OCI-LY1 (cell line): ENCODE measurements at regions not wholly inside any gene's neighbourhood (a gene's known extent, or its start where the extent isn't known, plus 50 kb on each side); places are given as distances from the start of the nearest gene placed in this dataset.

Source experiments
- H2AFZ ChIP-seq: fragments of 200-600 bp; sonication (generic), shearing (Covaris generic); 2 replicates; pipeline ENCODE4 v1.6.0; 2014; ENCODE audit warnings: antibody characterized with exemption, mild to moderate bottlenecking, low read length
- H3F3A ChIP-seq: fragments of 200-600 bp; sonication (generic), shearing (Covaris generic); 2 replicates; pipeline ENCODE4 v1.6.0; 2014; ENCODE audit warnings: mild to moderate bottlenecking, antibody characterized with exemption, low read length, moderate library complexity; ENCODE audit not compliant: insufficient read depth
- H3K27ac ChIP-seq: fragments of 200-600 bp; sonication (generic); 2 replicates; pipeline ENCODE4 v1.5.1; 2014; ENCODE audit warnings: low read length, mixed run types, mild to moderate bottlenecking, low read depth; ENCODE audit not compliant: poor library complexity, severe bottlenecking
- H3K27me3 ChIP-seq: fragments of 200-600 bp; sonication (generic); 2 replicates; pipeline ENCODE4 v1.6.0; 2014; ENCODE audit warnings: antibody characterized with exemption, mild to moderate bottlenecking, low read length, moderate library complexity; ENCODE audit not compliant: insufficient read depth
- H3K36me3 ChIP-seq: fragments of 200-600 bp; sonication (generic); 2 replicates; pipeline ENCODE4 v1.6.1; 2014; ENCODE audit warnings: mild to moderate bottlenecking, antibody characterized with exemption, low read length, moderate library complexity, mixed read lengths; ENCODE audit not compliant: insufficient read depth
- H3K4me1 ChIP-seq: fragments of 200-600 bp; sonication (generic); 2 replicates; pipeline ENCODE4 v1.5.1; 2014; ENCODE audit warnings: mild to moderate bottlenecking, low read length, moderate library complexity; ENCODE audit not compliant: insufficient read depth, severe bottlenecking
- H3K4me2 ChIP-seq: fragments of 200-600 bp; sonication (generic), shearing (Covaris generic); 2 replicates; pipeline ENCODE4 v1.6.1; 2014; ENCODE audit warnings: low read length
- H3K4me3 ChIP-seq: fragments of 200-600 bp; sonication (generic); 2 replicates; pipeline ENCODE4 v1.5.1; 2014; ENCODE audit warnings: low read length, low read depth, mild to moderate bottlenecking, mixed read lengths; ENCODE audit not compliant: poor library complexity, severe bottlenecking
- H3K79me2 ChIP-seq: fragments of 200-600 bp; shearing (Covaris generic); 2 replicates; pipeline ENCODE4 v1.6.1; 2016; ENCODE audit warnings: mixed run types, low read length, mixed read lengths; ENCODE audit not compliant: insufficient read depth
- H3K9ac ChIP-seq: fragments of 200-600 bp; sonication (generic), shearing (Covaris generic); 2 replicates; pipeline ENCODE4 v1.6.1; 2014; ENCODE audit warnings: mild to moderate bottlenecking, low read length, mixed read lengths
- H3K9me2 ChIP-seq: fragments of 200-600 bp; sonication (generic), shearing (Covaris generic); 2 replicates; pipeline ENCODE4 v1.6.1; 2014; ENCODE audit warnings: low read depth, mild to moderate bottlenecking, low read length, mixed read lengths
- H3K9me3 ChIP-seq: fragments of 200-600 bp; shearing (Covaris generic); 2 replicates; pipeline ENCODE4 v1.6.1; 2014; ENCODE audit warnings: low read length, mixed read lengths
- H4K20me1 ChIP-seq: fragments of 200-600 bp; sonication (generic), shearing (Covaris generic); 2 replicates; pipeline ENCODE4 v1.6.0; 2016; ENCODE audit warnings: mild to moderate bottlenecking, low read length; ENCODE audit not compliant: insufficient read depth
- CTCF ChIP-seq: fragments of 200-600 bp; sonication (generic), shearing (Covaris generic); IDR thresholded peaks from 2 replicates; pipeline ENCODE4 v1.5.1; 2017; ENCODE audit warnings: mild to moderate bottlenecking, antibody characterized with exemption, low read length, moderate library complexity, mixed read lengths
- EZH2 ChIP-seq: fragments of 200-600 bp; sonication (generic), shearing (Covaris generic); IDR thresholded peaks from 2 replicates; pipeline ENCODE4 v1.8.0; 2017; ENCODE audit warnings: borderline replicate concordance, mixed run types, mild to moderate bottlenecking, antibody characterized with exemption, low read length, moderate library complexity, mixed read lengths

GRCh38 chr5:159459132-159459627 lies 128.9 kb upstream of the IL12B start:
- no peaks in the 10 kb centered on the region for H3K79me2 ChIP-seq
- H3K4me1 ChIP-seq, result no peaks in the 10 kb centered on the region
- H3F3A ChIP-seq, result no peaks in the 10 kb centered on the region
- H2AFZ ChIP-seq, result no peak overlapping the region
- no peak overlapping the region for H3K4me3 ChIP-seq
- no peaks in the 10 kb centered on the region for H3K9me2 ChIP-seq
- no peaks in the 10 kb centered on the region for H3K27me3 ChIP-seq
- H4K20me1 ChIP-seq, result no peaks in the 10 kb centered on the region
- no peak overlapping the region for H3K4me2 ChIP-seq
- no peaks in the 10 kb centered on the region for H3K36me3 ChIP-seq
- no peaks in the 10 kb centered on the region for H3K9me3 ChIP-seq
- TF ChIP-seq EZH2 (no peak), CTCF (no peak)
- H3K27ac ChIP-seq, result no peak overlapping the region
- no peak overlapping the region for H3K9ac ChIP-seq

GRCh38 chr5:159459951-159460538 lies 129.8 kb upstream of the IL12B start:
- Histone ChIP-seq H4K20me1 (no peaks in the 10 kb centered on the region), H3K9ac (no peak overlapping the region), H3K4me1 (no peaks in the 10 kb centered on the region), H3K9me2 (no peaks in the 10 kb centered on the region), H3K4me3 (no peak overlapping the region), H3K9me3 (no peaks in the 10 kb centered on the region), H3K79me2 (no peaks in the 10 kb centered on the region), H3K36me3 (no peaks in the 10 kb centered on the region), H3F3A (no peaks in the 10 kb centered on the region), H3K27me3 (no peaks in the 10 kb centered on the region), H3K27ac (no peak overlapping the region), H3K4me2 (no peak overlapping the region), H2AFZ (no peak overlapping the region)
- TF ChIP-seq CTCF (no peak), EZH2 (no peak)

DNA sequence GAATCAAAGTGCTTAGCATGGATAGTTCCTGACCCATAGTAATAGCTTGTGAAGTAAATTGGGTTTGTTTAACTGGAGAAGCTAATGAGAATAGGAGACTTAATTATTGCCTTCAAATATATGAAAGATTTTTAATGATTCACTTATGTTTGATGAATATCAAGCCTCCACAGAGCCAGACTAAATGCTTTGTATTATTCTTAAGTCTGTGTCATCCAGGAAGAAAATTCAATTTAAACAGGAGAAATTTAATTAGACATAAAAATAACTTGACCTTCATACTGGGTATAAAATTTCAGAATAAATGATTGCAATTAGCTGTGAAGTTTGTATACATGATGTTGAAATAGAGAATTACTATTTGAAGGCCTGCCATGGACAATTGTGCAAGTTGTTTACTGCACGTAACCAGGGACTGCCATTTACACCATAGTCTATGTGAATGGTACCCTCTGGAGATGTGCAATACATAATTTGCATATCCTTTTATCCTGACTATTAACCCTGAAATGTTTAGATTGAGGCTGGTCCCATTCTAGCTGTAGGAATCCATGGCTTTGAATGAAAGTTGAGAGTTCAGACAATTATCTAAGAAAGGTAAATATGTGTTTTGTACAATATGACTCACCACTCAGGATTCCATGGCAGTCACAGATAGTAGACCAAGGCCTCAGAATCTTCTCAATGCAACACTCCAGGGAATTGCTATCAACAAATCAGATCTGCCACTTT lies 133.5 kb upstream of the IL12B start:
- no peaks in the 10 kb centered on the region for H3K79me2 ChIP-seq
- no peak overlapping the region for H3K27ac ChIP-seq
- H2AFZ ChIP-seq, result no peak overlapping the region
- H3K4me2 ChIP-seq, result no peak overlapping the region
- H3K9me2 ChIP-seq, result no peaks in the 10 kb centered on the region
- no peaks in the 10 kb centered on the region for H3K4me1 ChIP-seq
- no peaks in the 10 kb centered on the region for H3F3A ChIP-seq
- no peaks in the 10 kb centered on the region for H3K27me3 ChIP-seq
- H3K9ac ChIP-seq, result no peak overlapping the region
- H3K4me3 ChIP-seq, result no peak overlapping the region
- no peaks in the 10 kb centered on the region for H3K9me3 ChIP-seq
- H4K20me1 ChIP-seq, result no peaks in the 10 kb centered on the region
- H3K36me3 ChIP-seq, result no peaks in the 10 kb centered on the region
- TF ChIP-seq EZH2 (no peak), CTCF (no peak)
